ENCODE measurements at regions not wholly inside any gene's neighbourhood (a gene's known extent, or its start where the extent isn't known, plus 50 kb on each side); places are given as distances from the start of the nearest gene placed in this dataset.

GRCh38 chr4:181601103-181601502, 642.1 kb upstream of the TENM3 start:
- DNase-seq (ENCODE audit: low read depth in 2 of 2), result no peak

- no peak for DNase-seq (ENCODE audit: low read depth in 2 of 2)
These were observed 638.7 kb upstream of the TENM3 start for GRCh38 chr4:181604546-181604945.

- DNase-seq (ENCODE audit: low read depth in 2 of 2), result no peak
These were observed 636.9 kb upstream of the TENM3 start for GRCh38 chr4:181606300-181606699.

- no peak for DNase-seq (ENCODE audit: low read depth in 2 of 2)
These were observed 635.0 kb upstream of the TENM3 start for GRCh38 chr4:181608181-181608580.

GRCh38 chr4:181611033-181611711, 632.0 kb upstream of the TENM3 start:
- no peak for DNase-seq (ENCODE audit: low read depth in 2 of 2)

GRCh38 chr4:181611946-181612600, 631.1 kb upstream of the TENM3 start:
- no peak for DNase-seq (ENCODE audit: low read depth in 2 of 2)

GRCh38 chr4:181613200-181613599, 630.0 kb upstream of the TENM3 start:
- DNase-seq (ENCODE audit: low read depth in 2 of 2), result no peak

- DNase-seq (ENCODE audit: low read depth in 2 of 2), result no peak
These were observed 625.1 kb upstream of the TENM3 start for GRCh38 chr4:181618038-181618618.

GRCh38 chr4:181618896-181619295, 624.3 kb upstream of the TENM3 start:
- no peak for DNase-seq (ENCODE audit: low read depth in 2 of 2)

- no peak for DNase-seq (ENCODE audit: low read depth in 2 of 2)
These were observed 623.6 kb upstream of the TENM3 start for GRCh38 chr4:181619651-181620050.

GRCh38 chr4:181637186-181638105, 605.8 kb upstream of the TENM3 start:
- DNase-seq (ENCODE audit: low read depth in 2 of 2), result no peak

GRCh38 chr4:181643466-181643865, 599.7 kb upstream of the TENM3 start:
- no peak for DNase-seq (ENCODE audit: low read depth in 2 of 2)

GRCh38 chr4:181645489-181645888, 597.7 kb upstream of the TENM3 start:
- no peak for DNase-seq (ENCODE audit: low read depth in 2 of 2)

GRCh38 chr4:181646864-181647263, 596.3 kb upstream of the TENM3 start:
- DNase-seq (ENCODE audit: low read depth in 2 of 2), result no peak

- DNase-seq (ENCODE audit: low read depth in 2 of 2), result no peak
These were observed 595.6 kb upstream of the TENM3 start for GRCh38 chr4:181647396-181648147.

GRCh38 chr4:181650033-181650825, 593.0 kb upstream of the TENM3 start:
- DNase-seq (ENCODE audit: low read depth in 2 of 2), result no peak

GRCh38 chr4:181656748-181657147, 586.5 kb upstream of the TENM3 start:
- no peak for DNase-seq (ENCODE audit: low read depth in 2 of 2)

- DNase-seq (ENCODE audit: low read depth in 2 of 2), result no peak
These were observed 584.0 kb upstream of the TENM3 start for GRCh38 chr4:181659202-181659601.

- DNase-seq (ENCODE audit: low read depth in 2 of 2), result no peak
These were observed 583.3 kb upstream of the TENM3 start for GRCh38 chr4:181659876-181660275.

GRCh38 chr4:181661090-181661489, 582.1 kb upstream of the TENM3 start:
- no peak for DNase-seq (ENCODE audit: low read depth in 2 of 2)

GRCh38 chr4:181661923-181662322, 581.3 kb upstream of the TENM3 start:
- DNase-seq (ENCODE audit: low read depth in 2 of 2), result no peak
